CD4-positive, CD25-positive, alpha-beta regulatory T cell (primary cell): ENCODE measurements at regions not wholly inside any gene's neighbourhood (a gene's known extent, or its start where the extent isn't known, plus 50 kb on each side); places are given as distances from the start of the nearest gene placed in this dataset.

Experiments
- ATAC-seq, 2 donors: fragments of 150-1000 bp; cut with Tn5 transposase; one replicate each; pipeline ENCODE4 v1.10.0; 2021; ENCODE audit warnings: low read depth in 2 of 2, moderate number of reproducible peaks in 2 of 2, moderate library complexity in 1 of 2
- DNase-seq, 3 donors: peaks; one replicate each; pipeline versions ENCODE4 v3.0.0 to v3.0.0-alpha.2; 2012 to 2022; ENCODE audit warnings: mixed read lengths in 1 of 3
- H3K27ac ChIP-seq: one replicate; pipeline ENCODE4 v1.7.0; 2013; ENCODE audit warnings: mild to moderate bottlenecking, low read length; ENCODE audit not compliant: insufficient read depth, poor library complexity, severe bottlenecking
- H3K27me3 ChIP-seq: one replicate; pipeline ENCODE4 v1.7.0; 2013; ENCODE audit warnings: low read length; ENCODE audit not compliant: control insufficient read depth, insufficient read depth
- H3K36me3 ChIP-seq: one replicate; pipeline ENCODE4 v1.7.0; 2013; ENCODE audit warnings: mild to moderate bottlenecking, low read length, moderate library complexity; ENCODE audit not compliant: control insufficient read depth, insufficient read depth
- H3K4me1 ChIP-seq: 2 replicates; pipeline ENCODE4 v1.7.0; 2013; ENCODE audit warnings: mild to moderate bottlenecking, low read length; ENCODE audit not compliant: insufficient read depth, control insufficient read depth, poor library complexity, severe bottlenecking
- H3K4me3 ChIP-seq: one replicate; pipeline ENCODE4 v1.7.0; 2013; ENCODE audit warnings: low read depth, mild to moderate bottlenecking, low read length, moderate library complexity
- H3K9me3 ChIP-seq, 2 experiments: 1 replicate in 1 of 2; 2 replicates in 1 of 2; pipeline ENCODE4 v1.7.0; 2013; ENCODE audit warnings: low read length in 2 of 2, mild to moderate bottlenecking in 1 of 2, moderate library complexity in 1 of 2; ENCODE audit not compliant: control insufficient read depth in 2 of 2
- H3K27ac Mint-ChIP-seq, 3 donors: one replicate each; pipeline ENCODE4 v1.8.0; 2020 to 2022; ENCODE audit warnings: mild to moderate bottlenecking in 3 of 3, mixed read lengths in 3 of 3, moderate library complexity in 2 of 3
- H3K27me3 Mint-ChIP-seq: one replicate; pipeline ENCODE4 v1.8.0; 2022; ENCODE audit warnings: mild to moderate bottlenecking, mixed read lengths
- H3K36me3 Mint-ChIP-seq: one replicate; pipeline ENCODE4 v1.8.0; 2020; ENCODE audit warnings: mixed read lengths
- H3K4me1 Mint-ChIP-seq, 4 donors: one replicate each; pipeline ENCODE4 v1.8.0; 2020 to 2022; ENCODE audit warnings: mixed read lengths in 4 of 4, mild to moderate bottlenecking in 1 of 4
- H3K4me3 Mint-ChIP-seq, 4 donors: one replicate each; pipeline ENCODE4 v1.8.0; 2020 to 2022; ENCODE audit warnings: mild to moderate bottlenecking in 4 of 4, mixed read lengths in 4 of 4, moderate library complexity in 3 of 4
- H3K9me3 Mint-ChIP-seq, 7 donors: one replicate each; pipeline ENCODE4 v1.8.0; 2020 to 2022; ENCODE audit warnings: mixed read lengths in 7 of 7, mild to moderate bottlenecking in 3 of 7, moderate library complexity in 2 of 7

- no peak overlapping the region for H3K27ac ChIP-seq
- peaks cover 0 to 3% (median 0%) of the 10 kb centered on the region in 4 donors for H3K4me1 Mint-ChIP-seq
- DNase-seq (no peak), ATAC-seq (no peak)
- peaks cover 30% of the 10 kb centered on the region for H3K27me3 Mint-ChIP-seq
- no peak overlapping the region for H3K4me3 ChIP-seq
- no peak overlapping the region for H3K27ac Mint-ChIP-seq
- no peaks in the 10 kb centered on the region for H3K4me1 ChIP-seq
- H3K36me3 Mint-ChIP-seq: no peaks in the 10 kb centered on the region
- H3K9me3 Mint-ChIP-seq: no peaks in the 10 kb centered on the region
- H3K4me3 Mint-ChIP-seq: no peak overlapping the region
- no peaks in the 10 kb centered on the region for H3K36me3 ChIP-seq
- H3K9me3 ChIP-seq: no peaks in the 10 kb centered on the region
- H3K27me3 ChIP-seq: peaks cover 1% of the 10 kb centered on the region
These were observed 151.2 kb upstream of the DIO3 start for GRCh38 chr14:101410126-101410525.

GRCh38 chr14:101411151-101411550 lies 150.1 kb upstream of the DIO3 start:
- Mint-ChIP-seq H3K9me3 (no peaks in the 10 kb centered on the region), H3K4me1 (peaks cover 0 to 3% (median 0%) of the 10 kb centered on the region in 4 donors), H3K27me3 (peaks cover 30% of the 10 kb centered on the region), H3K27ac (no peak overlapping the region), H3K4me3 (no peak overlapping the region), H3K36me3 (no peaks in the 10 kb centered on the region)
- no peak for ATAC-seq
- Histone ChIP-seq H3K4me1 (no peaks in the 10 kb centered on the region), H3K27ac (no peak overlapping the region), H3K4me3 (no peak overlapping the region), H3K9me3 (no peaks in the 10 kb centered on the region), H3K36me3 (no peaks in the 10 kb centered on the region), H3K27me3 (peaks cover 10% of the 10 kb centered on the region)
- DNase-seq: no peak

- peaks cover 29% of the 10 kb centered on the region for H3K27me3 Mint-ChIP-seq
- DNase-seq: no peak
- Histone ChIP-seq H3K27ac (no peak overlapping the region), H3K9me3 (no peaks in the 10 kb centered on the region), H3K36me3 (no peaks in the 10 kb centered on the region), H3K4me3 (no peak overlapping the region), H3K27me3 (peaks cover 14% of the 10 kb centered on the region), H3K4me1 (no peaks in the 10 kb centered on the region)
- H3K4me3 Mint-ChIP-seq: no peak overlapping the region
- no peaks in the 10 kb centered on the region for H3K36me3 Mint-ChIP-seq
- no peak for ATAC-seq
- peaks cover 0 to 3% (median 0%) of the 10 kb centered on the region in 4 donors for H3K4me1 Mint-ChIP-seq
- no peak overlapping the region for H3K27ac Mint-ChIP-seq
- H3K9me3 Mint-ChIP-seq: no peaks in the 10 kb centered on the region
These were observed 149.5 kb upstream of the DIO3 start for GRCh38 chr14:101411779-101412178.

GRCh38 chr14:101412739-101413138 lies 148.6 kb upstream of the DIO3 start:
- H3K9me3 Mint-ChIP-seq: no peaks in the 10 kb centered on the region

GRCh38 chr14:101417434-101417833 lies 143.9 kb upstream of the DIO3 start:
- no peak overlapping the region for H3K4me3 ChIP-seq
- no peaks in the 10 kb centered on the region for H3K4me1 ChIP-seq
- Mint-ChIP-seq H3K4me3 (no peak overlapping the region), H3K27me3 (peaks cover 50% of the 10 kb centered on the region), H3K4me1 (no peaks in the 10 kb centered on the region), H3K27ac (no peak overlapping the region), H3K9me3 (no peaks in the 10 kb centered on the region), H3K36me3 (no peaks in the 10 kb centered on the region)
- H3K27ac ChIP-seq: no peak overlapping the region
- H3K36me3 ChIP-seq: no peaks in the 10 kb centered on the region
- H3K9me3 ChIP-seq: no peaks in the 10 kb centered on the region
- ATAC-seq (no peak), DNase-seq (no peak)
- peaks cover 31% of the 10 kb centered on the region for H3K27me3 ChIP-seq

More at GRCh38 chr14:101412739-101413138, 148.6 kb upstream of the DIO3 start:
- Histone ChIP-seq H3K36me3 (no peaks in the 10 kb centered on the region), H3K4me3 (no peak overlapping the region), H3K27ac (no peak overlapping the region), H3K27me3 (peaks cover 22% of the 10 kb centered on the region), H3K4me1 (no peaks in the 10 kb centered on the region), H3K9me3 (no peaks in the 10 kb centered on the region)
- Mint-ChIP-seq H3K27ac (no peak overlapping the region), H3K27me3 (peaks cover 26% of the 10 kb centered on the region), H3K4me1 (peaks cover 0 to 3% (median 0%) of the 10 kb centered on the region in 4 donors), H3K4me3 (no peak overlapping the region), H3K36me3 (no peaks in the 10 kb centered on the region)
- ATAC-seq (no peak), DNase-seq (no peak)

- no peaks in the 10 kb centered on the region for H3K4me1 ChIP-seq
- no peaks in the 10 kb centered on the region for H3K9me3 ChIP-seq
- peaks cover 33% of the 10 kb centered on the region for H3K27me3 ChIP-seq
- Mint-ChIP-seq H3K9me3 (peaks cover 0 to 3% (median 0%) of the 10 kb centered on the region in 7 donors), H3K4me3 (no peak overlapping the region), H3K27me3 (peaks cover 51% of the 10 kb centered on the region), H3K36me3 (no peaks in the 10 kb centered on the region), H3K27ac (no peak overlapping the region), H3K4me1 (no peaks in the 10 kb centered on the region)
- H3K36me3 ChIP-seq: no peaks in the 10 kb centered on the region
- no peak overlapping the region for H3K4me3 ChIP-seq
- ATAC-seq (no peak), DNase-seq (no peak)
- no peak overlapping the region for H3K27ac ChIP-seq
These were observed 142.7 kb upstream of the DIO3 start for GRCh38 chr14:101418601-101419000.

GRCh38 chr14:101426466-101426865 lies 134.8 kb upstream of the DIO3 start:
- DNase-seq (no peak), ATAC-seq (no peak)
- H3K36me3 ChIP-seq: no peaks in the 10 kb centered on the region
- H3K27me3 ChIP-seq: peaks cover 15% of the 10 kb centered on the region
- no peaks in the 10 kb centered on the region for H3K4me1 ChIP-seq
- H3K27ac ChIP-seq: no peak overlapping the region
- Mint-ChIP-seq H3K4me1 (no peaks in the 10 kb centered on the region), H3K36me3 (no peaks in the 10 kb centered on the region), H3K4me3 (no peak overlapping the region), H3K27ac (no peak overlapping the region), H3K27me3 (peaks cover 35% of the 10 kb centered on the region), H3K9me3 (peaks cover 0 to 17% (median 4%) of the 10 kb centered on the region in 7 donors)
- no peaks in the 10 kb centered on the region for H3K9me3 ChIP-seq
- H3K4me3 ChIP-seq: no peak overlapping the region

- Mint-ChIP-seq H3K27ac (no peak overlapping the region), H3K4me1 (no peaks in the 10 kb centered on the region), H3K9me3 (peaks cover 0 to 17% (median 4%) of the 10 kb centered on the region in 7 donors), H3K27me3 (peaks cover 38% of the 10 kb centered on the region), H3K4me3 (no peak overlapping the region), H3K36me3 (no peaks in the 10 kb centered on the region)
- no peak overlapping the region for H3K4me3 ChIP-seq
- no peaks in the 10 kb centered on the region for H3K36me3 ChIP-seq
- ATAC-seq: no peak
- no peak overlapping the region for H3K27ac ChIP-seq
- no peaks in the 10 kb centered on the region for H3K9me3 ChIP-seq
- H3K4me1 ChIP-seq: no peaks in the 10 kb centered on the region
- no peak for DNase-seq
- H3K27me3 ChIP-seq: peaks cover 20% of the 10 kb centered on the region
These were observed 132.9 kb upstream of the DIO3 start for GRCh38 chr14:101428409-101428808.
